GM12864 (cell line): ENCODE measurements at regions not wholly inside any gene's neighbourhood (a gene's known extent, or its start where the extent isn't known, plus 50 kb on each side); places are given as distances from the start of the nearest gene placed in this dataset.
A peak's percentile ranks its signal among the peaks of the same experiment; 100 is the strongest.

Source experiments
- DNase-seq: peaks from one replicate; pipeline ENCODE4 v3.0.0-alpha.2; 2011; ENCODE audit warnings: low read depth
- H3K4me3 ChIP-seq: 2 replicates; pipeline ENCODE4 v1.5.1; 2011; ENCODE audit warnings: mild to moderate bottlenecking, low read depth, low read length, control low read depth
- CTCF ChIP-seq: IDR thresholded peaks from 2 replicates; pipeline ENCODE4 v1.5.1; 2011; ENCODE audit warnings: low read depth, mild to moderate bottlenecking, moderate library complexity, low read length, control low read depth, inconsistent platforms; ENCODE audit errors: missing control alignments

DNA sequence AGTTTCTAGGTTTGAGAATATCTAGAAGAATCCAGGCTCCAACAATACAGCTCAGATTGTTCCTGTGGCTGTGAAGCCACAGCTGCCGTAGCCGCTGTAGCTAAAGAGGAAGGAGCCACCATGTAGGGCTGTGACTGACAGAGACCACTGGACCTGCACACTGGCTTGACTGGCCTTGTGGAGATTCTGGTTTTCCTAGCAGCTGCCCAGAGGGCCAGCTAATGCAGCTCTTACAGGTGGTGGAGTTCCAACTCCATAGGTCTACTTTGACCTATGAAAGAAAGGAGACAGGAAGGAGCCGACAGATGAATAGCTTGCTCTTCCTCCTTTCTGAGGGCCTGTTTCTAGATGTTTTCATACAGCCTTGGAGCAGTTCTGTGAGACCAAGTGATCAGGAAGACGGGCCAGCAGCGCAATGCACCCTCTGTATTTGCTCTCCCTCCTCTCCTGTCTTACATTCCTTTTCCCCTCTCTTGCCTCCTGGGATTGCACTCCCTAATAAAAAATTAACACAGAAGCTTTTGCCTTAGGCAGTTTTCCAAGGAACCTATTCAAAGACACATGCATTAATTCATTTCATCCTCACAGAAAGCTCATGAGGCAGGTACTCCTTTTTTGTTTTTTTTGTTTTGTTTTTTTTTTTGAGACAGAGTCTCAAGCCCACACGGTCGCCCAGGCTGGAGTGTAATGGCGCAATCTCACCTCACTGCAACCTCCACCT, 51.8 kb upstream of the MYB start:
- no peak for TF ChIP-seq CTCF
- DNase-seq, result no peak
- H3K4me3 ChIP-seq, result no peak overlapping the region

GRCh38 chr6:135128268-135128914, 52.7 kb upstream of the MYB start:
- TF ChIP-seq CTCF, result no peak
- no peak overlapping the region for H3K4me3 ChIP-seq
- peak; percentile 38 for DNase-seq

DNA sequence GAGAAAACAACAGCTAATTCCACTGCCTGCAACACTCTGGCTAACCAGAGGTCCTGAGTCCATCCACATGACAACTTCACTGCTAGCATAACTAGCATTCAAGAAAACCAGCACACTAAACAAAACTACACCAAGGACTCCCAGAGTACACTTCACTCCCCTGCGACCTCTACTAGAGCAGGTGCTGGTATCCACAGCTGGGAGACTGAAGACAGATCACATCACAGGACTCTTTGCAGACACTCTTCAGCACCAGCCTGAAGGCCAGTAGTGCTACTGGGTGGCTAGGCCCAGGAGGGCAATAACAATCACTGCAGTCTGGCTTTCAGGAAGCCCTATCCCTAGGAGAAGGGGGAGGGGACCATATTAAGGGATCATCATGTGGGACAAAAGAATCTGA, 54.4 kb upstream of the MYB start:
- no peak for TF ChIP-seq CTCF
- no peak for DNase-seq
- H3K4me3 ChIP-seq, result no peak overlapping the region

GRCh38 chr6:135126034-135126433, 55.1 kb upstream of the MYB start:
- TF ChIP-seq CTCF, result no peak
- DNase-seq, result no peak

GRCh38 chr6:135121434-135121833, 59.7 kb upstream of the MYB start:
- DNase-seq, result no peak
- no peak overlapping the region for H3K4me3 ChIP-seq
- no peak for TF ChIP-seq CTCF

More at GRCh38 chr6:135126034-135126433, 55.1 kb upstream of the MYB start:
- no peak overlapping the region for H3K4me3 ChIP-seq

GRCh38 chr6:135118134-135118730, 62.9 kb upstream of the MYB start:
- DNase-seq, result no peak
- no peak overlapping the region for H3K4me3 ChIP-seq
- TF ChIP-seq CTCF, result no peak

DNA sequence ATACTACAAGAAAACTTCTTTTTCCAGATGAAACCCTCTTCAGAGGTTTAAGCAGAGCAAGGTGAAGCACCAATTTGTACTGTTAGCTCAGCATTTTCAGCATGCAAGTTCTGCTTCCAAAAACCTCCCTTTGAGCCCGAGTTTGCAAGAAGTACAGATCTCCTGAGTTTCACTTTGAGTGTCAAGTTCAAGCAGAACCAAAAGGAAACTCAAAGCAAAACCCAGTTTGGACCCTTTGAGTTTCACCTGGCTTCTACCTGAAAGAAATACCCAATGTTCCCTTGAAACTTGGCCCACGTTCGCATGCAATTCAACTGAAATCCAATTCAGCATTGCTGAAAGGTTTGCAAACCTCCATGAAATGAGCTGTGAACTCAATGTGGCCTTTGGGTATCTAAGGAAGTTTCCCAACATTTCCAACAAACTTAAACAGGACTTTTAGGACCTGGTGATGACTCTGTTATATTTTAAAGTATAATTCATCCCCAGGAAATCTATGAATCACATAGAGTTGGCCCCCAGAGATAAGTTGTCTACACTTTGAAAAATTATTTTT, 62.9 kb upstream of the HBS1L start:
- DNase-seq, result peak; percentile 59
- no peak for TF ChIP-seq CTCF
- H3K4me3 ChIP-seq, result no peak overlapping the region
